Coronary artery (tissue), 2 donors: ENCODE measurements at regions not wholly inside any gene's neighbourhood (a gene's known extent, or its start where the extent isn't known, plus 50 kb on each side); places are given as distances from the start of the nearest gene placed in this dataset.

Experiments used
- DNase-seq: peaks from one replicate; pipeline ENCODE4 v3.0.0-alpha.2; 2017; ENCODE audit warnings: low spot score
- H3K27ac ChIP-seq, 2 donors: fragments of 200-600 bp; sonication (generic); one replicate each; pipeline ENCODE4 v1.5.1; 2016 to 2019
- H3K4me3 ChIP-seq: fragments of 200-600 bp; sonication (generic); 2 replicates; pipeline ENCODE4 v1.5.1; 2016; ENCODE audit warnings: mild to moderate bottlenecking, moderate library complexity
- CTCF ChIP-seq: fragments of 200-600 bp; sonication (generic); IDR thresholded peaks from one replicate; pipeline ENCODE4 v1.5.1; 2019; ENCODE audit warnings: antibody characterized with exemption

- Histone ChIP-seq H3K27ac (no peak overlapping the region), H3K4me3 (no peak overlapping the region)
- DNase-seq, result no peak
- no peak for TF ChIP-seq CTCF
Measured at GRCh38 chr16:35314298-35314697, 1854.9 kb downstream of the TP53TG3F start.

- no peak for TF ChIP-seq CTCF
- DNase-seq, result no peak
- H3K4me3 ChIP-seq, result no peak overlapping the region
- no peak overlapping the region for H3K27ac ChIP-seq
Measured at GRCh38 chr16:35319536-35320192, 1860.3 kb downstream of the TP53TG3F start.

GRCh38 chr16:35325936-35326335, 1866.5 kb downstream of the TP53TG3F start:
- no peak for DNase-seq
- no peak overlapping the region for H3K4me3 ChIP-seq
- no peak overlapping the region for H3K27ac ChIP-seq
- no peak for TF ChIP-seq CTCF

GRCh38 chr16:35339337-35339736, 1879.9 kb downstream of the TP53TG3F start:
- Histone ChIP-seq H3K4me3 (no peak overlapping the region), H3K27ac (no peak overlapping the region)
- no peak for DNase-seq
- no peak for TF ChIP-seq CTCF

GRCh38 chr16:35342012-35342411, 1882.6 kb downstream of the TP53TG3F start:
- Histone ChIP-seq H3K27ac (no peak overlapping the region), H3K4me3 (no peak overlapping the region)
- DNase-seq, result no peak
- no peak for TF ChIP-seq CTCF

- DNase-seq, result no peak
- H3K27ac ChIP-seq, result no peak overlapping the region
- no peak for TF ChIP-seq CTCF
Measured at GRCh38 chr16:35344012-35344762, 1884.8 kb downstream of the TP53TG3F start.

GRCh38 chr16:35352431-35352830, 1893.0 kb downstream of the TP53TG3F start:
- DNase-seq, result no peak
- Histone ChIP-seq H3K27ac (no peak overlapping the region), H3K4me3 (no peak overlapping the region)
- no peak for TF ChIP-seq CTCF

More at GRCh38 chr16:35344012-35344762, 1884.8 kb downstream of the TP53TG3F start:
- H3K4me3 ChIP-seq, result no peak overlapping the region
